ENCODE measurements at regions not wholly inside any gene's neighbourhood (a gene's known extent, or its start where the extent isn't known, plus 50 kb on each side); places are given as distances from the start of the nearest gene placed in this dataset.
"Not testable (repeated sequence)": the region's sequence is repeated elsewhere in the genome, so short reads cannot be mapped to it uniquely, and the experiment has no call there.

- no peak for DNase-seq (ENCODE audit: low read depth)
Observed at GRCh38 chr18:49731860-49732311, 81.4 kb downstream of the ACAA2 start.

- DNase-seq (ENCODE audit: low read depth): no peak
Observed at GRCh38 chr18:49731421-49731841, 81.9 kb downstream of the ACAA2 start.

GRCh38 chr18:49730951-49731391, 82.4 kb downstream of the ACAA2 start:
- no peak for DNase-seq (ENCODE audit: low read depth)

GRCh38 chr18:49728542-49728941, 84.8 kb downstream of the ACAA2 start:
- DNase-seq (ENCODE audit: low read depth): no peak

- DNase-seq (ENCODE audit: low read depth): no peak
Observed at GRCh38 chr18:49727816-49728215, 85.5 kb downstream of the ACAA2 start.

GRCh38 chr18:49726675-49726963, 86.7 kb downstream of the ACAA2 start:
- DNase-seq (ENCODE audit: low read depth): peak; percentile 24

GRCh38 chr18:49725809-49726674, 87.3 kb downstream of the ACAA2 start:
- DNase-seq (ENCODE audit: low read depth): peak; percentile 96

GRCh38 chr18:49723648-49724180, 89.6 kb downstream of the ACAA2 start:
- no peak for DNase-seq (ENCODE audit: low read depth)

GRCh38 chr18:49722477-49722876, 90.9 kb downstream of the ACAA2 start:
- no peak for DNase-seq (ENCODE audit: low read depth)

GRCh38 chr18:49721981-49722380, 91.4 kb downstream of the ACAA2 start:
- no peak for DNase-seq (ENCODE audit: low read depth)

- not testable (repeated sequence) for DNase-seq (ENCODE audit: low read depth)
Observed at GRCh38 chr18:49720944-49721343, 92.4 kb downstream of the ACAA2 start.

GRCh38 chr18:49717617-49718016, 95.7 kb downstream of the ACAA2 start:
- DNase-seq (ENCODE audit: low read depth): no peak

- DNase-seq (ENCODE audit: low read depth): no peak
Observed at GRCh38 chr18:49716035-49716434, 97.3 kb downstream of the ACAA2 start.

- DNase-seq (ENCODE audit: low read depth): no peak
Observed at GRCh38 chr18:49709347-49709690, 104.0 kb downstream of the ACAA2 start.

- no peak for DNase-seq (ENCODE audit: low read depth)
Observed at GRCh38 chr18:49708662-49709346, 104.5 kb downstream of the ACAA2 start.

- DNase-seq (ENCODE audit: low read depth): no peak
Observed at GRCh38 chr18:49707599-49707998, 105.7 kb downstream of the ACAA2 start.

- no peak for DNase-seq (ENCODE audit: low read depth)
Observed at GRCh38 chr18:49704334-49704733, 109.0 kb downstream of the ACAA2 start.

GRCh38 chr18:49701190-49701589, 112.1 kb downstream of the ACAA2 start:
- no peak for DNase-seq (ENCODE audit: low read depth)

- no peak for DNase-seq (ENCODE audit: low read depth)
Observed at GRCh38 chr18:49699303-49699702, 114.0 kb downstream of the ACAA2 start.

- no peak for DNase-seq (ENCODE audit: low read depth)
Observed at GRCh38 chr18:49698525-49699025, 114.8 kb downstream of the ACAA2 start.

GRCh38 chr18:49697757-49698524, 115.4 kb downstream of the ACAA2 start:
- DNase-seq (ENCODE audit: low read depth): no peak

GRCh38 chr18:49697049-49697448, 116.3 kb downstream of the ACAA2 start:
- DNase-seq (ENCODE audit: low read depth): no peak

Data from fibroblast of the conjunctiva (primary cell).